Omental fat pad (tissue), 3 donors: ENCODE measurements at regions not wholly inside any gene's neighbourhood (a gene's known extent, or its start where the extent isn't known, plus 50 kb on each side); places are given as distances from the start of the nearest gene placed in this dataset.

Experiments used
- ATAC-seq: fragments of 150-250 bp; one replicate; pipeline ENCODE4 v1.9.1; 2016; ENCODE audit warnings: mild to moderate bottlenecking, moderate library complexity; ENCODE audit not compliant: low FRiP score
- DNase-seq: peaks from one replicate; pipeline ENCODE4 v3.0.0-alpha.2; 2019; ENCODE audit warnings: low spot score
- TF ChIP-seq, protein P1 (sequence below), 3 donors: fragments of 450-650 bp; IDR thresholded peaks; one replicate each; pipeline ENCODE4 v1.5.1; 2016 to 2017; ENCODE audit warnings: antibody characterized with exemption in 3 of 3, mild to moderate bottlenecking in 3 of 3, moderate library complexity in 2 of 3

DNA sequence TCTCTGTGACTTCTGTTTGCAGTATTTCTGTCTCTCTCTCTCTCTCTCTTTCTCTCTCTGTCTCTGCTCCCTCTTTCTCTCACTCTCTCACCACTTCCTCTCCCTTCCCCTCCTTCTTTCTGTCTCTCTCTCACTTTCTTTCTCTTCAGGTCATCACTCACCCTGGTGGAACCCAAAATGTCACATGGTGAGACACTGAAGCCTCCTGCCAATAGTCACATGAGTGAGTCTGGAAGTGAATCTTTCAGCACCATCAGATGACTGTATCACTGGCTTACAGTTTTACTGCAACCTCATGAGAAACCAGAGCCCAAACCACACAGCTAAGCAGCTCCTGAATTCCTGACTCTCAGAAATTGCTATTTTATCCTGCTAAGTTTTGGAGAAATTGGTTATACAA lies 414.6 kb downstream of the CAAP1 start:
- TF ChIP-seq, protein P1, sequence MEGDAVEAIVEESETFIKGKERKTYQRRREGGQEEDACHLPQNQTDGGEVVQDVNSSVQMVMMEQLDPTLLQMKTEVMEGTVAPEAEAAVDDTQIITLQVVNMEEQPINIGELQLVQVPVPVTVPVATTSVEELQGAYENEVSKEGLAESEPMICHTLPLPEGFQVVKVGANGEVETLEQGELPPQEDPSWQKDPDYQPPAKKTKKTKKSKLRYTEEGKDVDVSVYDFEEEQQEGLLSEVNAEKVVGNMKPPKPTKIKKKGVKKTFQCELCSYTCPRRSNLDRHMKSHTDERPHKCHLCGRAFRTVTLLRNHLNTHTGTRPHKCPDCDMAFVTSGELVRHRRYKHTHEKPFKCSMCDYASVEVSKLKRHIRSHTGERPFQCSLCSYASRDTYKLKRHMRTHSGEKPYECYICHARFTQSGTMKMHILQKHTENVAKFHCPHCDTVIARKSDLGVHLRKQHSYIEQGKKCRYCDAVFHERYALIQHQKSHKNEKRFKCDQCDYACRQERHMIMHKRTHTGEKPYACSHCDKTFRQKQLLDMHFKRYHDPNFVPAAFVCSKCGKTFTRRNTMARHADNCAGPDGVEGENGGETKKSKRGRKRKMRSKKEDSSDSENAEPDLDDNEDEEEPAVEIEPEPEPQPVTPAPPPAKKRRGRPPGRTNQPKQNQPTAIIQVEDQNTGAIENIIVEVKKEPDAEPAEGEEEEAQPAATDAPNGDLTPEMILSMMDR (IDR thresholded peaks at IDR 0.05), result no peak
- DNase-seq (no peak), ATAC-seq (no peak)

DNA sequence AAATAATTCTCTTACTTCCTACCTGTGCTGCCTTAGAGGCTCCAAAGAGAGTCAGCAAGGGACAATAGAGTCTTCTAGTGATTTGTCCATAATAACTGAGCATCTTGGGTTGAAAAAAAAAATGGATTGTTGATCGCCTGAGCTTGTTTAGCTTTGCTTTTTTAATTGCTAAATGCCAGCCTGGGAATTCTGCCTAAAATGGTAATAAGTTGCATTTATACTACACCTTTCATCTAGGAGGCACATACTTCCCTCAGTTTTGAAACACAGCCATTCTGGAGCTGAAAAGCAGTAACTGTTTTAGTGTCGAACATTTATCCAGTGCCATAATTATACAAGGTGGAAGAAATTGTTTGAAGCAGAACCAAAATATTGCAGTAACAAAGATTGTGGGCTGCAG lies 421.3 kb downstream of the CAAP1 start:
- no peak for DNase-seq
- TF ChIP-seq, protein P1 (IDR thresholded peaks at IDR 0.05), result no peak
- ATAC-seq, result no peak

DNA sequence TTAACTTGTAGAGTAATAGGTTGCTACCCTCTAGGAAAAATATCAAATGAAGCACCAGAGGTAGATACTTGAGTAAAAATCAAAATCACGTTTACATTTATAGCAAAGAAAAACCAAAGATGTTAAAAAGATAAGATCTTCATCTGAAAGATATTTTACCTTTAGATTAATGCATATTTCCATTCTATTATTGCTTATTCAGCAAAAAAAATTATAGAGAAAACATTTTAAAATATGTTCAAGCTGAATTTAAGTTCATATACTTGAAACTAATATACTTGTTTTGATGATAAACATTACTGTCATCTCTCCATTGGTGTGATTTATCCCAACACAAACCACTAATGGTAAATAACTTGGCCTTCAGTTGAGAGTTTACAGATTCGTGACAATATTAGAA lies 422.3 kb downstream of the CAAP1 start:
- TF ChIP-seq, protein P1 (IDR thresholded peaks at IDR 0.05), result no peak
- DNase-seq (no peak), ATAC-seq (no peak)

DNA sequence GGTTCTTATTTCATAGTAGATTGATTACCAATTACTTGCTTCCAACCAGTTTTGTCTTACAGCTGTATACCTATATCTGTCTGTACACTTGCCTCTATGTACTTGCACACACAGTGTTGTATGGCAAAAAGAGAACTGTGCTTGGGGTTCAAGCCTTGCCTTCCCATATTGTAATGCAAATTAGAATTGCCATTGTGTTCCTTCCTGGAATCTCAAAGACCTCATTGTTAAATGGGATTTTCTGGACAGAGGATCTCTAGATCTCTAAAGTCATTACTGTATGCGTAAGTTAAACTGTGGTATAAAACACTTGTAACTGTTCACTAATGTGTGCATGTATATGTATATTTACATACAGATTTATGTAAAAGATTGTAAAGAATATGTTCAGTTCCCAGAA lies 428.8 kb downstream of the CAAP1 start:
- ATAC-seq, result no peak
- TF ChIP-seq, protein P1 (IDR thresholded peaks at IDR 0.05), result no peak
- no peak for DNase-seq

DNA sequence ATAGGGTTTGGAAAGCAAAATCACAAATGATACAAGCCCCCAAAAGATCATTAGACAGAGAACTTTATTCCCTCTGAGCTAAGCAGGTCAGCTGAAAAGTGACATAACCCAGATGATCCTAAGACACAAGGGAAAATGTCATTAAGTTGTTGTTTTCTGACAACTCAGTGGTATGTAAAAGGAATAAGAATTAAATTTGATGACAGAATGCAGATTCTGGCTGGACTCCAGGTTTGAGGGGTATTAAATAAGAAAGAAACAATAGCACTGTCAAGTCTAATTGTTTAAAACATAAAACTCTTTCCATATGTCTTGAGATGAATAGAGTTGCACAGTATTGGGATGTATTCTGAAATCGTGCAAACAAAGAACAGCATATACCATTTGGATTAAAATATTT lies 429.9 kb downstream of the CAAP1 start:
- ATAC-seq (no peak), DNase-seq (no peak)
- TF ChIP-seq, protein P1 (IDR thresholded peaks at IDR 0.05), result no peak

DNA sequence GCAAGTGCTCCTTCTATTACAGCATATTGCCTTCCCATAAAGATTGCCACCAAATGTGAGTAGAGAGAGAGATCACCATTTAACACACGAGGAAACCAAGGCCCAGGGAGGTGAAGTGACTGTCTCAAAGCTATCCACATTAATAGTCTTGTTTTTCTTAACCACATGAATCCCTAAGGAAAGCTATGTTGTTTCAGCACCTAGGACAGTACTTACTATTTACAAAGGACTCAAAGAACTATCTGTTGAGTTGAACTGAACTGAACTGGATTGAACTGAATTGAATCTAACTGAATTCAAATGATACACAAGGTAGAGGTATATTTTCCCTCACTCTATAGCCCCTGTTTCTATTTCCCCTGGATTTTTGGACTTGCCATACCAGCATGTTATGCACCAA lies 430.4 kb downstream of the CAAP1 start:
- TF ChIP-seq, protein P1 (IDR thresholded peaks at IDR 0.05), result no peak
- no peak for DNase-seq
- ATAC-seq, result no peak

DNA sequence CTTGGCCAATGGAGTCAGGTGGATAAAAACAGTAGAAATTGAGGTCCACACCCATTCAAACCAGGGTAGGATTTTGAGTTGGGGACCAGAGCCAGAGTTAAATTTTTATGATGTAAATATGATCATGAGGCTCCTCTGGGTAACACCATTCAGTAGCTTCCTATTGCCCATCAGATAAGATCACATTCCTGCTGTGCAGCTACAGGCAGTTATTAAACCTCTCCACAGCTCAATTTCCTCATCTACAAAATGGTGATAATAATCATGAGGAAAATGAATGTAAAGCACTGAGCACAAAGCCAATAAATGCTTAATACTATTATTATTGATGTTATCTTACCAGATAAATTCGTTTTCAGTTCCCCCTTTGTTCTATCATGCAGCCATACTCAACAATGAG lies 432.0 kb downstream of the CAAP1 start:
- TF ChIP-seq, protein P1 (IDR thresholded peaks at IDR 0.05), result no peak
- DNase-seq (no peak), ATAC-seq (no peak)
